NT2/D1 (cell line): ENCODE measurements at regions not wholly inside any gene's neighbourhood (a gene's known extent, or its start where the extent isn't known, plus 50 kb on each side); places are given as distances from the start of the nearest gene placed in this dataset.

Source experiments
- SUZ12 ChIP-seq: IDR thresholded peaks from 2 replicates; pipeline ENCODE4 v1.6.1; 2011; ENCODE audit not compliant: insufficient read length, insufficient read depth; ENCODE audit errors: extremely low read depth
- ZNF274 ChIP-seq: IDR thresholded peaks from 2 replicates; pipeline ENCODE4 v1.6.1; 2011; ENCODE audit warnings: mild to moderate bottlenecking, low read depth, low read length

DNA sequence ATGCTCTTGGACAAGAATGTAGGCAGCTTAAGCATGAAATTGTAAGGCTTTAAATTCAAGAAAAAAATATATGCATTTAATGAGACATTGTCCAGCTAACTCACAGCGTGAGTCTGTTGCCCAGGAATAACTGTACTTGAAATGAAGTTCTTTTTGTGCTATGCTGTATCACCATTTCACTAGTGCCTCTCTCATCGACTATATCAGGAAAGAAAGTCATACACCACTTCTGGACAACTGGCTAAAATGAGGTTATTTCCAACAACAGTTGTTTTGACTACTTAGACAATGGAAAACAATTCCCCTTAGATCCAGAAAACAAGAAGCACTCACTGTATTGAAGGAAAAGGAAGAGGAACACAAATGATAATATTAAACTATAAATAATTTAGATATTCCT is 251.8 kb downstream of the CRPPA start:
- no peak for TF ChIP-seq ZNF274
- TF ChIP-seq SUZ12: no peak
